WTC11 (cell line): ENCODE measurements at regions not wholly inside any gene's neighbourhood (a gene's known extent, or its start where the extent isn't known, plus 50 kb on each side); places are given as distances from the start of the nearest gene placed in this dataset.

Experiments used
- ATAC-seq: fragments of 200-7000 bp; cut with Tn5 transposase; 2 replicates; pipeline ENCODE4 v1.10.0; 2021; ENCODE audit warnings: mild to moderate bottlenecking, moderate library complexity
- CTCF ChIA-PET: fragments of 300-600 bp; sonication (Branson Sonifier 250); formaldehyde crosslinking; loops from one replicate; lab custom pipeline; 2021; ENCODE audit warnings: antibody characterized with exemption; lab: Charles Lee
- POLR2A ChIA-PET: fragments of 350-600 bp; sonication (Branson Sonifier 250); formaldehyde crosslinking; loops from one replicate; lab custom pipeline; 2021; ENCODE audit warnings: antibody characterized with exemption; lab: Charles Lee
- DNase-seq: peaks from one replicate; pipeline ENCODE4 v3.0.0; 2021; ENCODE audit warnings: low spot score
- H3K27ac Mint-ChIP-seq: 2 replicates; pipeline ENCODE4 v1.8.0; 2021; ENCODE audit warnings: mixed read lengths
- H3K27me3 Mint-ChIP-seq: 2 replicates; pipeline ENCODE4 v1.8.0; 2021; ENCODE audit warnings: low read depth, mild to moderate bottlenecking, moderate library complexity, mixed read lengths
- H3K36me3 Mint-ChIP-seq: 2 replicates; pipeline ENCODE4 v1.8.0; 2021; ENCODE audit warnings: mixed read lengths
- H3K4me1 Mint-ChIP-seq: 2 replicates; pipeline ENCODE4 v1.8.0; 2022; ENCODE audit warnings: mixed read lengths
- H3K4me3 Mint-ChIP-seq: 2 replicates; pipeline ENCODE4 v1.8.0; 2021; ENCODE audit warnings: mild to moderate bottlenecking, moderate library complexity, mixed read lengths
- H3K9me3 Mint-ChIP-seq: 2 replicates; pipeline ENCODE4 v1.8.0; 2021; ENCODE audit warnings: mixed read lengths
- AR ChIP-seq: fragments of 250-450 bp; sonication (Bioruptor Pico); IDR thresholded peaks from 2 replicates; pipeline ENCODE4 v1.9.0; 2021; ENCODE audit warnings: mild to moderate bottlenecking
- ATF1 ChIP-seq: sonication (generic); formaldehyde crosslinking; IDR thresholded peaks from 2 replicates; pipeline ENCODE4 v1.8.1; 2023; ENCODE audit warnings: mild to moderate bottlenecking, moderate library complexity, missing genetic modification reagents
- E2F1 ChIP-seq: sonication (generic); formaldehyde crosslinking; IDR thresholded peaks from 2 replicates; pipeline ENCODE4 v1.8.0; 2022; ENCODE audit warnings: mild to moderate bottlenecking, missing genetic modification reagents
- ELF4 ChIP-seq: sonication (generic); formaldehyde crosslinking; IDR thresholded peaks from 2 replicates; pipeline ENCODE4 v1.8.1; 2022; ENCODE audit warnings: low read depth, mild to moderate bottlenecking, moderate library complexity, missing genetic modification reagents
- ERG ChIP-seq: fragments of 250-450 bp; sonication (Bioruptor Pico); IDR thresholded peaks from 2 replicates; pipeline ENCODE4 v1.8.0; 2021; ENCODE audit warnings: mild to moderate bottlenecking
- ESRRA ChIP-seq: sonication (generic); formaldehyde crosslinking; IDR thresholded peaks from 2 replicates; pipeline ENCODE4 v1.8.1; 2022; ENCODE audit warnings: mild to moderate bottlenecking, missing genetic modification reagents, borderline replicate concordance
- FOXP4 ChIP-seq: sonication (generic); formaldehyde crosslinking; IDR thresholded peaks from 2 replicates; pipeline ENCODE4 v1.8.0; 2022; ENCODE audit warnings: mild to moderate bottlenecking, missing genetic modification reagents
- GABPB1 ChIP-seq: sonication (generic); formaldehyde crosslinking; IDR thresholded peaks from 2 replicates; pipeline ENCODE4 v1.8.1; 2023; ENCODE audit warnings: mild to moderate bottlenecking, missing genetic modification reagents
- GTF2I ChIP-seq: fragments of 250-450 bp; sonication (Bioruptor Pico); conservative IDR thresholded peaks from 2 replicates; pipeline ENCODE4 v1.4.0; 2021; ENCODE audit warnings: mild to moderate bottlenecking
- IRF2 ChIP-seq: sonication (generic); formaldehyde crosslinking; IDR thresholded peaks from 2 replicates; pipeline ENCODE4 v1.8.0; 2022; ENCODE audit warnings: low read depth, missing genetic modification reagents, borderline replicate concordance
- MAX ChIP-seq: sonication (generic); formaldehyde crosslinking; IDR thresholded peaks from 2 replicates; pipeline ENCODE4 v1.8.0; 2022; ENCODE audit warnings: mild to moderate bottlenecking, missing genetic modification reagents
- MXD4 ChIP-seq: fragments of 250-450 bp; sonication (Bioruptor Pico); IDR thresholded peaks from 2 replicates; pipeline ENCODE4 v1.8.0; 2021; ENCODE audit warnings: mild to moderate bottlenecking, moderate library complexity, borderline replicate concordance
- NFYB ChIP-seq: sonication (generic); formaldehyde crosslinking; conservative IDR thresholded peaks from 2 replicates; pipeline ENCODE4 v1.8.0; 2022; ENCODE audit warnings: low read depth, missing genetic modification reagents
- NR2C2 ChIP-seq: sonication (generic); formaldehyde crosslinking; IDR thresholded peaks from 2 replicates; pipeline ENCODE4 v1.8.0; 2022; ENCODE audit warnings: mild to moderate bottlenecking, missing genetic modification reagents
- NR3C1 ChIP-seq: sonication (generic); formaldehyde crosslinking; conservative IDR thresholded peaks from 2 replicates; pipeline ENCODE4 v1.8.1; 2023; ENCODE audit warnings: low read depth, mild to moderate bottlenecking, missing genetic modification reagents
- OVOL2 ChIP-seq: fragments of 250-450 bp; sonication (Bioruptor Pico); IDR thresholded peaks from 2 replicates; pipeline ENCODE4 v1.9.0; 2021; ENCODE audit warnings: mild to moderate bottlenecking, borderline replicate concordance
- PRRX2 ChIP-seq: fragments of 250-450 bp; sonication (Bioruptor Pico); IDR thresholded peaks from 2 replicates; pipeline ENCODE4 v1.8.0; 2021; ENCODE audit warnings: mild to moderate bottlenecking
- SOX15 ChIP-seq: fragments of 250-450 bp; sonication (Bioruptor Pico); IDR thresholded peaks from 2 replicates; pipeline ENCODE4 v1.9.0; 2021; ENCODE audit warnings: mild to moderate bottlenecking
- STAT6 ChIP-seq: sonication (generic); formaldehyde crosslinking; conservative IDR thresholded peaks from 2 replicates; pipeline ENCODE4 v1.8.1; 2023; ENCODE audit warnings: mild to moderate bottlenecking, low read depth, missing genetic modification reagents, moderate library complexity
- ZMAT4 ChIP-seq: fragments of 250-450 bp; sonication (Bioruptor Pico); IDR thresholded peaks from 2 replicates; pipeline ENCODE4 v1.9.0; 2021; ENCODE audit warnings: mild to moderate bottlenecking
- ZNF423 ChIP-seq: fragments of 250-450 bp; sonication (Bioruptor Pico); IDR thresholded peaks from 2 replicates; pipeline ENCODE4 v2.1.2; 2022; ENCODE audit warnings: mild to moderate bottlenecking, moderate library complexity
- ZNF425 ChIP-seq: fragments of 250-450 bp; sonication (Bioruptor Pico); conservative IDR thresholded peaks from 2 replicates; pipeline ENCODE4 v1.9.0; 2021; ENCODE audit warnings: mild to moderate bottlenecking

GRCh38 chr7:121449329-121449728, 53.2 kb upstream of the FAM3C start (continued):
- TF ChIP-seq ESRRA (CRISPR knock-in tag) (no peak), SOX15 (CRISPR knock-in tag) (no peak), IRF2 (CRISPR knock-in tag) (no peak), NFYB (CRISPR knock-in tag) (no peak), ZNF423 (CRISPR knock-in tag) (no peak)

GRCh38 chr7:121448429-121448828, 52.3 kb upstream of the FAM3C start:
- Mint-ChIP-seq H3K9me3 (peaks cover 8% of the 10 kb centered on the region), H3K27ac (no peak overlapping the region; the same call in 1 of the 2 replicates), H3K4me3 (no peak overlapping the region), H3K36me3 (no peaks in the 10 kb centered on the region), H3K27me3 (no peaks in the 10 kb centered on the region), H3K4me1 (peaks cover 15% of the 10 kb centered on the region)
- CTCF ChIA-PET, result interaction anchor here (0.5 to 2.5 kb wide), 2 partner anchors 10 to 54 kb away, joined by 3 to 8 read pairs; no protein-coding TSS in a partner anchor
- no peak for TF ChIP-seq OVOL2 (CRISPR knock-in tag)
- TF ChIP-seq AR, result no peak
- no peak for TF ChIP-seq MAX
- TF ChIP-seq NR2C2 (CRISPR knock-in tag), result no peak
- no peak for TF ChIP-seq ZMAT4 (CRISPR knock-in tag)
- no peak for TF ChIP-seq ELF4 (CRISPR knock-in tag)
- TF ChIP-seq GTF2I (CRISPR knock-in tag), result no peak
- TF ChIP-seq E2F1, result no peak
- no peak for TF ChIP-seq ERG (CRISPR knock-in tag)
- TF ChIP-seq PRRX2 (CRISPR knock-in tag), result no peak
- no peak for TF ChIP-seq MXD4 (CRISPR knock-in tag)
- no peak for TF ChIP-seq STAT6 (CRISPR knock-in tag)
- TF ChIP-seq ZNF425 (CRISPR knock-in tag), result no peak
- TF ChIP-seq FOXP4 (CRISPR knock-in tag), result no peak
- TF ChIP-seq ATF1 (CRISPR knock-in tag), result no peak
- no peak for TF ChIP-seq SOX15 (CRISPR knock-in tag)
- TF ChIP-seq GABPB1 (CRISPR knock-in tag), result no peak
- no peak for TF ChIP-seq NR3C1 (CRISPR knock-in tag)
- ATAC-seq (no peak), DNase-seq (no peak)
- POLR2A ChIA-PET, result no interaction called here
